DMS114 treated with DMSO at 0.1 percent for 48 hours (cell line): ENCODE measurements at regions not wholly inside any gene's neighbourhood (a gene's known extent, or its start where the extent isn't known, plus 50 kb on each side); places are given as distances from the start of the nearest gene placed in this dataset.
"Not testable (repeated sequence)": the region's sequence is repeated elsewhere in the genome, so short reads cannot be mapped to it uniquely, and the experiment has no call there.

Source experiments
- DNase-seq: peaks from one replicate; lab custom pipeline; 2025; ENCODE audit not compliant: unreplicated experiment; lab: John Stamatoyannopoulos, UW

- DNase-seq, result not testable (repeated sequence)
Observed at GRCh38 chr20:51927970-51928369, 125.6 kb upstream of the SALL4 start.

GRCh38 chr20:51926670-51927305 is 124.5 kb upstream of the SALL4 start:
- DNase-seq, result no peak

GRCh38 chr20:51924509-51924908 is 122.2 kb upstream of the SALL4 start:
- DNase-seq, result no peak

GRCh38 chr20:51923633-51924032 is 121.3 kb upstream of the SALL4 start:
- no peak for DNase-seq

GRCh38 chr20:51922812-51923211 is 120.5 kb upstream of the SALL4 start:
- not testable (repeated sequence) for DNase-seq

GRCh38 chr20:51918561-51918960 is 116.2 kb upstream of the SALL4 start:
- DNase-seq, result no peak

- no peak for DNase-seq
Observed at GRCh38 chr20:51917886-51918535, 115.7 kb upstream of the SALL4 start.

GRCh38 chr20:51916244-51916643 is 113.9 kb upstream of the SALL4 start:
- no peak for DNase-seq

- no peak for DNase-seq
Observed at GRCh38 chr20:51914758-51915157, 112.4 kb upstream of the SALL4 start.

GRCh38 chr20:51910321-51911050 is 108.2 kb upstream of the SALL4 start:
- peak; percentile 100 for DNase-seq

- no peak for DNase-seq
Observed at GRCh38 chr20:51906679-51907078, 104.4 kb upstream of the SALL4 start.

- no peak for DNase-seq
Observed at GRCh38 chr20:51906049-51906448, 103.7 kb upstream of the SALL4 start.

GRCh38 chr20:51902933-51903332 is 100.6 kb upstream of the SALL4 start:
- no peak for DNase-seq

GRCh38 chr20:51900443-51900842 is 98.1 kb upstream of the SALL4 start:
- no peak for DNase-seq

- DNase-seq, result no peak
Observed at GRCh38 chr20:51899674-51900073, 97.4 kb upstream of the SALL4 start.

GRCh38 chr20:51898788-51899187 is 96.5 kb upstream of the SALL4 start:
- DNase-seq, result no peak

- no peak for DNase-seq
Observed at GRCh38 chr20:51894619-51895018, 92.3 kb upstream of the SALL4 start.

GRCh38 chr20:51894201-51894600 is 91.9 kb upstream of the SALL4 start:
- DNase-seq, result no peak

- no peak for DNase-seq
Observed at GRCh38 chr20:51893723-51894122, 91.4 kb upstream of the SALL4 start.

GRCh38 chr20:51890003-51890402 is 87.7 kb upstream of the SALL4 start:
- DNase-seq, result peak; percentile 79

- peak; percentile 89 for DNase-seq
Observed at GRCh38 chr20:51889466-51889865, 87.1 kb upstream of the SALL4 start.

- DNase-seq, result peak; percentile 88
Observed at GRCh38 chr20:51888291-51888690, 86.0 kb upstream of the SALL4 start.
